Astrocyte of the cerebellum (primary cell): ENCODE measurements at regions not wholly inside any gene's neighbourhood (a gene's known extent, or its start where the extent isn't known, plus 50 kb on each side); places are given as distances from the start of the nearest gene placed in this dataset.

ENCODE experiments used
- DNase-seq: peaks from one replicate; pipeline ENCODE4 v3.0.0-alpha.2; 2011; ENCODE audit warnings: low read depth
- H3K4me3 ChIP-seq: 2 replicates; pipeline ENCODE4 v1.5.1; 2011; ENCODE audit warnings: mild to moderate bottlenecking, low read depth, low read length, moderate library complexity
- in situ Hi-C: cut with HindIII; loops from 2 replicates; pipeline ENCODE4 v1.10.0; 2017; ENCODE audit warnings: low sequenced_read_pairs
- TF ChIP-seq, protein P1 (sequence below): IDR thresholded peaks from 2 replicates; pipeline ENCODE4 v1.5.1; 2012; ENCODE audit warnings: low read length, low read depth, moderate library complexity, mild to moderate bottlenecking; ENCODE audit errors: missing control alignments

DNA sequence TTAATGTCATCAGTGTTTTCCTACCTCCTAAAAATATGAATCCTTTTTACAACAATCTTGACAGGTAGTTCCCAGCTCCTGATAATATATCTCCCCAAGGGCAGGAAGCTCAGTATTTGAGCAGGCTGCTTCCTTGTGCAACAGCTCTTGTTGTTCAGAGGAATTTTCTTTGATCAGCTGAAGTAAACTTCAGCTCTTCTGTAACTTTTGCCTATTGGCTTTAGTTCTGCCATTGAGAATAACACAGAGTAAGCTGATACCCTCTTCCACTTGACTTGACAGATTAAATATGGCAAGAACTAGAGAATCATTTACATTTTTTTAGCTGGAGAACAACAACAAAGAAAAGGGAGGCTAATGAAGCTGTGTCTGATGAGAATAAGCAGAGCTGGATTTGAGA, 75.2 kb downstream of the LUZP4 start:
- no peak for DNase-seq
- in situ Hi-C loops: loop anchor here (25.0 kb wide), 1 partner anchor 198 kb away; the partner anchor contains the start of gene PLS3
- TF ChIP-seq, protein P1, sequence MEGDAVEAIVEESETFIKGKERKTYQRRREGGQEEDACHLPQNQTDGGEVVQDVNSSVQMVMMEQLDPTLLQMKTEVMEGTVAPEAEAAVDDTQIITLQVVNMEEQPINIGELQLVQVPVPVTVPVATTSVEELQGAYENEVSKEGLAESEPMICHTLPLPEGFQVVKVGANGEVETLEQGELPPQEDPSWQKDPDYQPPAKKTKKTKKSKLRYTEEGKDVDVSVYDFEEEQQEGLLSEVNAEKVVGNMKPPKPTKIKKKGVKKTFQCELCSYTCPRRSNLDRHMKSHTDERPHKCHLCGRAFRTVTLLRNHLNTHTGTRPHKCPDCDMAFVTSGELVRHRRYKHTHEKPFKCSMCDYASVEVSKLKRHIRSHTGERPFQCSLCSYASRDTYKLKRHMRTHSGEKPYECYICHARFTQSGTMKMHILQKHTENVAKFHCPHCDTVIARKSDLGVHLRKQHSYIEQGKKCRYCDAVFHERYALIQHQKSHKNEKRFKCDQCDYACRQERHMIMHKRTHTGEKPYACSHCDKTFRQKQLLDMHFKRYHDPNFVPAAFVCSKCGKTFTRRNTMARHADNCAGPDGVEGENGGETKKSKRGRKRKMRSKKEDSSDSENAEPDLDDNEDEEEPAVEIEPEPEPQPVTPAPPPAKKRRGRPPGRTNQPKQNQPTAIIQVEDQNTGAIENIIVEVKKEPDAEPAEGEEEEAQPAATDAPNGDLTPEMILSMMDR: no peak
- H3K4me3 ChIP-seq: no peak overlapping the region

DNA sequence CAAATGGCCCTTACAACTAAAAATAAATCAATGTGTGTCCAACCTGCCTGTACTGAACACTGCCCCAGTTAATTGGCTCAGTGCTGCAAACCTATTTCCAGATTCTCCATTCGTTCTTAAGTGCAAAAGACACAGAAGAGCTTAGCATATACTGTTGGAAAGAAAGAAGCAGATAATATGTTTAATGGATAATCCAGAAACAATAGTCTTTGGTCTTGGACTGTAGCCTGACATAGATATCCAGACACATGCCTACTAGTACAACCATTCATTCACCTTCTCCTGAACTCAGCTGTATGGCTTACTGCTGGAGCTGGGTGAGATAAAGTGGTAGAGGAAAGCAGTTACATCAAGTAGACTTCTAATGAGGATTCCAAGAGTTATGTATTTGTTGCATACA, 77.0 kb downstream of the LUZP4 start:
- in situ Hi-C loops: loop anchor here (25.0 kb wide), 1 partner anchor 196 kb away; the partner anchor contains the start of gene PLS3
- no peak for DNase-seq
- H3K4me3 ChIP-seq: no peak overlapping the region
- TF ChIP-seq, protein P1: no peak

DNA sequence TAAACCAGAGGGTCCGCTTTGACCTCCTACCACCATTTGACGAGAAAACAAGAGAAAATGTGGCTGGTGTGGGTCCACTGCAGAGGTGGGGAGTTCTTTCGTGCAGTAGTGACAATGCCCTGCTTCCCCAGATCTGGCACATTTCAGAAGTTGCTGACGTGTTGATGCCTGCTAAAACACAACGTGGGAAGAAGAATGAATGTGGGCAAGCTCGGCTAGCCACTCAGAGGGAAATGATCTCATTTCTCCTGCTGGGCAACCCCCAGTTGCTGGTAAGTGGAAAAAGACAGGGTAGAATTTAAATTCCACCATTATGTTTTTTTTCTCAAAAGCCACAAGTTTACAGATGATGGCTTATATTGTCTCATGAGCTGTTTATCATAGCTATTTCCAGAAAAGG, 77.9 kb downstream of the LUZP4 start:
- no peak for DNase-seq

DNA sequence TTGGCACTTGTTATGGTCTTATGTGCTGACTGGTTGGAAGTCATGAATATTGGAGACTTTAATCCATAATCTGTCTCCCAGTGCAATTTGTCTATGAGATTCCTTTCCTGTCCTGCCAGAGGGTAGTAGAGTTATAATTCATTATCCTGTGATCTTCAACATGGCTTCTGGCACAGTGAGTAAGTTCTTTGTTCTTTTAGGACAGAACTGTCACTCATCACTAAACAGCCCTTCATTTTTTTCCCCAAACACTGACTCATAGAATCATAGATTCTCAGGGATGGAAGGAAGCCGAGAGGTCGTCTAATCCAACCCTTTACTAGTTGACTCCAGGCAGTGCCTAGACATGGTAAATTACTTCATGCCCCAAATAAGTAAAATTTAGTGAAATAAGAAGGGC, 78.4 kb downstream of the LUZP4 start:
- in situ Hi-C loops: loop anchor here (25.0 kb wide), 1 partner anchor 194 kb away; the partner anchor contains the start of gene PLS3
- TF ChIP-seq, protein P1: no peak
- no peak overlapping the region for H3K4me3 ChIP-seq
- DNase-seq: no peak

More for the DNA sequence above, 77.9 kb downstream of the LUZP4 start:
- in situ Hi-C loops: loop anchor here (25.0 kb wide), 1 partner anchor 195 kb away; the partner anchor contains the start of gene PLS3
- TF ChIP-seq, protein P1: no peak
- H3K4me3 ChIP-seq: no peak overlapping the region

DNA sequence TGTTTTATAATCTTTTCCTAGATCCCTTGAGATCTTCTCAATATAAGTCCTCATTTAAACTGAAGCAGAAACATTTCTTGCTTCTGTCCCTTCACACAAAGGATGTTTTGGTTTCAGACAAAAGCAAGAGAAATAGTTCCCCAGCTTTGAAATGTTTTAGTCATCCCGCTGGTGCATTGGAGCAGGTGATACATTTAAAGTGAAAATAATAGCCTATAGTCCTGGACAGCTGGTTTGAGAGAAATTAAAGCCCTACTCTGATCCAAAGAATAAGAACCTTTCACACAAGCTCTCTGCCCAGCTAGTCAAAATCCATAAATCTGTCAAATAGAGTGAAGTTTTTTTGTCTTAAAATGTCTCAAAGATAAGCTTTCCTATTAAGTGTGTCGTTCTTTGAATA, 79.4 kb downstream of the LUZP4 start:
- in situ Hi-C loops: loop anchor here (25.0 kb wide), 1 partner anchor 193 kb away; the partner anchor contains the start of gene PLS3
- TF ChIP-seq, protein P1: no peak
- DNase-seq: no peak
- no peak overlapping the region for H3K4me3 ChIP-seq

DNA sequence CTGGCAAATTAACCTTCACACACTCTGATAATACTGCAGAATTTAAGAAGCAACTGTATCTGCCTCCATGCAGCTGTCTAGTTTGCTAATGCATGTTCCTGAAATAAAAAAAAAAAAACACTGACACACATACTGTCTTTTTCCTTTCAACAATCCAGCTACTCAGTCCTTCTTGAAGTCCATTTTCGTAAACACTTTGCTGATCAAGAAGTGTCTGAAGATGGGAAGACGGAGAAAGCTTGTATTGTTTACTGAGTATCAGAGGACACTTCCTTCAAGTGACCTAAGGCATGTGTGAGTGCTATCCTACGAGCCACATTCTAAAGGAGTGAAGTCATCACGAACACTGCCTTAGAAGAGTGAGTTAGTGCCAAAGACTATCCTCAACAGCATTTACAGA, 82.6 kb downstream of the LUZP4 start:
- DNase-seq: no peak
- H3K4me3 ChIP-seq: no peak overlapping the region
- TF ChIP-seq, protein P1: no peak
- in situ Hi-C loops: loop anchor here (25.0 kb wide), 1 partner anchor 190 kb away; the partner anchor contains the start of gene PLS3
